HCT116 (cell line): ENCODE measurements at regions not wholly inside any gene's neighbourhood (a gene's known extent, or its start where the extent isn't known, plus 50 kb on each side); places are given as distances from the start of the nearest gene placed in this dataset.

Source experiments
- ATAC-seq: fragments of 200-7000 bp; cut with Tn5 transposase; 2 replicates; pipeline ENCODE4 v1.9.1; 2020; ENCODE audit warnings: mild to moderate bottlenecking, moderate library complexity
- BruUV-seq: library from RNA; stranded (reverse); fragments of 400-500 nt; replicated peaks from 2 replicates; lab custom pipeline; 2021; lab: Mats Ljungman, UMichigan
- CTCF ChIA-PET: fragments of 300-600 bp; sonication (Branson Sonifier 250); formaldehyde crosslinking; loops from one replicate; lab custom pipeline; 2021; ENCODE audit warnings: antibody characterized with exemption; lab: Charles Lee
- POLR2A ChIA-PET: fragments of 300-600, 350-600 bp; sonication (Branson Sonifier 250); formaldehyde crosslinking; loops from one replicate; lab custom pipeline; 2021; ENCODE audit warnings: antibody characterized with exemption; lab: Charles Lee
- RAD21 ChIA-PET, 2 experiments: fragments of 300-600 bp; sonication (Branson Sonifier 250); formaldehyde crosslinking; loops; one replicate each; lab custom pipeline; 2023; ENCODE audit warnings: low total read pairs in 2 of 2; ENCODE audit not compliant: uncharacterized antibody in 2 of 2, unreplicated experiment in 2 of 2, low non-redundant PET in 1 of 2; lab: Charles Lee
- DNase-seq: peaks from one replicate; pipeline ENCODE4 v3.0.0-alpha.2; 2010; ENCODE audit warnings: low read depth, low spot score
- H2AFZ ChIP-seq: fragments of 200-600 bp; shearing (Covaris generic), sonication (generic); 2 replicates; pipeline ENCODE4 v1.6.1; 2017; ENCODE audit warnings: low read depth, mixed run types, mixed read lengths, antibody characterized with exemption, low read length; ENCODE audit not compliant: poor library complexity, severe bottlenecking
- H3K27ac ChIP-seq: 2 replicates; pipeline ENCODE4 v1.5.1; 2012; ENCODE audit warnings: low read depth, low read length
- H3K27me3 ChIP-seq: fragments of 200-600 bp; sonication (generic); 2 replicates; pipeline ENCODE4 v1.6.1; 2016; ENCODE audit warnings: mixed run types, low read length, mixed read lengths; ENCODE audit not compliant: insufficient read depth
- H3K36me3 ChIP-seq, 2 experiments: fragments of 200-500 bp in 1 of 2; fragments of 200-600 bp in 1 of 2; sonication (Bioruptor generic) in 1 of 2; sonication (generic) in 1 of 2; 2 replicates each; pipeline versions ENCODE4 v1.5.1 to v1.6.1; 2014 to 2016; ENCODE audit warnings: low read length in 2 of 2, inconsistent platforms in 1 of 2, mixed read lengths in 1 of 2, mixed run types in 1 of 2; ENCODE audit not compliant: insufficient read depth in 2 of 2, control insufficient read depth in 1 of 2
- H3K4me1 ChIP-seq, 2 experiments: fragments of 200-600 bp in 1 of 2; sonication (generic) in 1 of 2; 2 replicates each; pipeline versions ENCODE4 v1.5.1 to v1.6.1; 2012 to 2017; ENCODE audit warnings: low read length in 2 of 2, inconsistent platforms in 1 of 2, mild to moderate bottlenecking in 1 of 2, mixed read lengths in 1 of 2, mixed run types in 1 of 2, moderate library complexity in 1 of 2; ENCODE audit not compliant: insufficient read depth in 2 of 2, control insufficient read depth in 1 of 2
- H3K4me2 ChIP-seq: fragments of 200-600 bp; sonication (generic); 2 replicates; pipeline ENCODE4 v1.6.1; 2017; ENCODE audit warnings: mixed run types, low read length, mixed read lengths
- H3K4me3 ChIP-seq, 2 experiments: fragments of 200-600 bp in 1 of 2; sonication (generic) in 1 of 2; replicated peaks in 1 of 2; 2 replicates each; pipeline ENCODE4 v1.5.1; 2011 to 2016; ENCODE audit warnings: low read length in 2 of 2, control low read depth in 1 of 2, low read depth in 1 of 2, mild to moderate bottlenecking in 1 of 2, mixed read lengths in 1 of 2, mixed run types in 1 of 2
- H3K79me2 ChIP-seq: fragments of 200-600 bp; sonication (generic); 2 replicates; pipeline ENCODE4 v1.6.1; 2017; ENCODE audit warnings: mild to moderate bottlenecking, mixed run types, low read length, moderate library complexity, mixed read lengths; ENCODE audit not compliant: insufficient read depth
- H3K9ac ChIP-seq: fragments of 200-600 bp; sonication (generic); 2 replicates; pipeline ENCODE4 v1.6.1; 2016; ENCODE audit warnings: low read length, mixed read lengths
- H3K9me2 ChIP-seq: fragments of 200-600 bp; sonication (generic), shearing (Covaris generic); 2 replicates; pipeline ENCODE4 v1.6.1; 2017; ENCODE audit warnings: mixed run types, mild to moderate bottlenecking, moderate library complexity; ENCODE audit not compliant: insufficient read depth
- H3K9me3 ChIP-seq, 2 experiments: fragments of 200-500 bp in 1 of 2; fragments of 200-600 bp in 1 of 2; sonication (Bioruptor generic) in 1 of 2; sonication (generic) in 1 of 2; 2 replicates each; pipeline ENCODE4 v1.6.1; 2014 to 2017; ENCODE audit warnings: low read length in 2 of 2, mixed read lengths in 2 of 2, inconsistent platforms in 1 of 2, low read depth in 1 of 2, mild to moderate bottlenecking in 1 of 2, mixed run types in 1 of 2, moderate library complexity in 1 of 2; ENCODE audit not compliant: control insufficient read depth in 1 of 2, insufficient read depth in 1 of 2
- H4K20me1 ChIP-seq: fragments of 200-600 bp; sonication (generic), shearing (Covaris generic); 2 replicates; pipeline ENCODE4 v1.6.1; 2017; ENCODE audit warnings: mixed run types, mild to moderate bottlenecking, moderate library complexity; ENCODE audit not compliant: insufficient read depth
- CEBPB ChIP-seq: IDR thresholded peaks from 2 replicates; pipeline ENCODE4 v1.6.1; 2012; ENCODE audit warnings: low read depth
- CTCF ChIP-seq, 3 experiments: fragments of 200-600 bp in 1 of 3; sonication (generic) in 1 of 3; IDR thresholded peaks in 2 of 3; conservative IDR thresholded peaks in 1 of 3; 2 replicates each; pipeline ENCODE4 v1.5.1; 2012 to 2017; ENCODE audit warnings: low read depth in 2 of 3, low read length in 2 of 3, antibody characterized with exemption in 1 of 3, borderline replicate concordance in 1 of 3, control low read depth in 1 of 3, mild to moderate bottlenecking in 1 of 3, mixed read lengths in 1 of 3, mixed run types in 1 of 3, moderate library complexity in 1 of 3; ENCODE audit not compliant: insufficient read depth in 1 of 3
- EZH2phosphoT487 ChIP-seq: fragments of 200-600 bp; IDR thresholded peaks from 2 replicates; pipeline ENCODE4 v1.6.1; 2018; ENCODE audit warnings: antibody characterized with exemption, borderline replicate concordance
- JUND ChIP-seq: IDR thresholded peaks from 2 replicates; pipeline ENCODE4 v1.6.1; 2012
- POLR2AphosphoS5 ChIP-seq: IDR thresholded peaks from 2 replicates; pipeline ENCODE4 v1.6.1; 2011; ENCODE audit warnings: mild to moderate bottlenecking, low read depth, low read length, moderate library complexity
- RAD21 ChIP-seq: IDR thresholded peaks from 2 replicates; pipeline ENCODE4 v1.6.1; 2012; ENCODE audit warnings: low read depth, mild to moderate bottlenecking
- REST ChIP-seq: IDR thresholded peaks from 2 replicates; pipeline ENCODE4 v1.6.1; 2012; ENCODE audit warnings: low read depth
- SIN3A ChIP-seq: IDR thresholded peaks from 2 replicates; pipeline ENCODE4 v1.6.1; 2012; ENCODE audit warnings: low read depth
- TCF7L2 ChIP-seq: IDR thresholded peaks from 2 replicates; pipeline ENCODE4 v1.7.0; 2011; ENCODE audit warnings: borderline replicate concordance, inconsistent platforms; ENCODE audit not compliant: insufficient read depth, insufficient read length; ENCODE audit errors: extremely low read depth
- ZNF274 ChIP-seq: fragments of 200-500 bp; sonication (Bioruptor generic); IDR thresholded peaks from 2 replicates; pipeline ENCODE4 v1.6.1; 2014; ENCODE audit warnings: mild to moderate bottlenecking, low read depth, low read length, inconsistent platforms
- intact Hi-C: fragments of 100-400 bp; cut with micrococcal nuclease; formaldehyde crosslinking; loops from 2 replicates; pipeline ENCODE4 v1.10.0; 2022

- H3K9me3 ChIP-seq, result peaks cover 16 to 34% of the 10 kb centered on the region in 2 experiments; a peak in 2 of 4 replicates
- no peaks in the 10 kb centered on the region for H3K79me2 ChIP-seq
- no TSS peak for BruUV-seq
- H3K4me3 ChIP-seq, result no peak overlapping the region
- no peaks in the 10 kb centered on the region for H4K20me1 ChIP-seq
- ChIA-PET RAD21 (no interaction called here), POLR2A (no interaction called here), CTCF (no interaction called here)
- H2AFZ ChIP-seq, result no peak overlapping the region
- no peaks in the 10 kb centered on the region for H3K27me3 ChIP-seq
- DNase-seq (no peak), ATAC-seq (no peak)
- H3K4me1 ChIP-seq, result no peaks in the 10 kb centered on the region
- no peaks in the 10 kb centered on the region for H3K9me2 ChIP-seq
- no peak overlapping the region for H3K27ac ChIP-seq
- H3K9ac ChIP-seq, result no peak overlapping the region
- no peaks in the 10 kb centered on the region for H3K36me3 ChIP-seq
- no peak overlapping the region for H3K4me2 ChIP-seq
- intact Hi-C loops, result no loop called here
- TF ChIP-seq EZH2phosphoT487 (no peak), RAD21 (no peak), ZNF274 (no peak), CEBPB (no peak), REST (no peak), POLR2AphosphoS5 (no peak), CTCF (IDR thresholded peaks at IDR 0.05 in 2 of 3, conservative IDR thresholded peaks at IDR 0.05 in 1 of 3; ENCODE audit: borderline replicate concordance in 1 of 3, insufficient read depth in 1 of 3, low read depth in 2 of 3, low read length in 2 of 3) (no peak), JUND (no peak), TCF7L2 (no peak), SIN3A (no peak)
These were observed 208.5 kb downstream of the TSHZ3 start for GRCh38 chr19:31140717-31141116.
